ENCODE measurements at regions not wholly inside any gene's neighbourhood (a gene's known extent, or its start where the extent isn't known, plus 50 kb on each side); places are given as distances from the start of the nearest gene placed in this dataset.

DNA sequence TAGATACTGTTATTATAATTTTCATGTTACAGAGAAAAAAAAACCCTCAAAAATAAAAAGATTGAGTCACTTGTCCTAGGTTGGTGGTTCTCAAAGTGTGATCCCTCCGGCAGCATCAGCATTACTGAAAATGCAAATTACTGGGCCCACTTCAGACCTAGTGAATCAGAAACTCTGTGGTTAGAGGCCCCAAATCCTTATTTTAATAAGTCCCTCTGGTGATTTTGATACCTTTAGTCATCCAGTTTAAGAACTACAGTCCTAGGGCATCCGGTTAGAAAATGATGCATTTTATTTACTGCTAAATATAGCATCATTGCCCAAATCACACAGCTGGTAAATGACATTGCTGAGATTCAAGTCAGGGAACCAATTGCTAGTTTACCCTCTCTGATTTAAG lies 203.7 kb upstream of the RUNX1 start:
- intact Hi-C loops (cut with micrococcal nuclease) = no loop called here
- H3K36me3 ChIP-seq (replicated peaks in 1 of 2; ENCODE audit: control insufficient read depth in 1 of 2, insufficient read depth in 2 of 2, low read length in 2 of 2) = no peaks in the 10 kb centered on the region
- H3K9me3 ChIP-seq (replicated peaks in 1 of 2; ENCODE audit: control insufficient read depth in 1 of 2, insufficient read depth in 1 of 2, low read length in 2 of 2) = peaks cover 6 to 8% of the 10 kb centered on the region in 2 donors
- H3K4me1 Mint-ChIP-seq = no peaks in the 10 kb centered on the region
- H3K4me3 ChIP-seq (replicated peaks in 1 of 3; ENCODE audit: low read depth in 2 of 3, low read length in 3 of 3) = no peak overlapping the region
- H3K9ac ChIP-seq (ENCODE audit: insufficient read depth, low read length, poor library complexity, severe bottlenecking) = no peak overlapping the region
- H3K27me3 Mint-ChIP-seq (ENCODE audit: low read depth in 3 of 3) = peaks cover 2 to 6% (median 3%) of the 10 kb centered on the region in 3 donors
- no peaks in the 10 kb centered on the region for H3K27me3 ChIP-seq (ENCODE audit: control insufficient read depth in 2 of 2, insufficient read depth in 2 of 2, low read length in 2 of 2)
- TF ChIP-seq, protein P1, sequence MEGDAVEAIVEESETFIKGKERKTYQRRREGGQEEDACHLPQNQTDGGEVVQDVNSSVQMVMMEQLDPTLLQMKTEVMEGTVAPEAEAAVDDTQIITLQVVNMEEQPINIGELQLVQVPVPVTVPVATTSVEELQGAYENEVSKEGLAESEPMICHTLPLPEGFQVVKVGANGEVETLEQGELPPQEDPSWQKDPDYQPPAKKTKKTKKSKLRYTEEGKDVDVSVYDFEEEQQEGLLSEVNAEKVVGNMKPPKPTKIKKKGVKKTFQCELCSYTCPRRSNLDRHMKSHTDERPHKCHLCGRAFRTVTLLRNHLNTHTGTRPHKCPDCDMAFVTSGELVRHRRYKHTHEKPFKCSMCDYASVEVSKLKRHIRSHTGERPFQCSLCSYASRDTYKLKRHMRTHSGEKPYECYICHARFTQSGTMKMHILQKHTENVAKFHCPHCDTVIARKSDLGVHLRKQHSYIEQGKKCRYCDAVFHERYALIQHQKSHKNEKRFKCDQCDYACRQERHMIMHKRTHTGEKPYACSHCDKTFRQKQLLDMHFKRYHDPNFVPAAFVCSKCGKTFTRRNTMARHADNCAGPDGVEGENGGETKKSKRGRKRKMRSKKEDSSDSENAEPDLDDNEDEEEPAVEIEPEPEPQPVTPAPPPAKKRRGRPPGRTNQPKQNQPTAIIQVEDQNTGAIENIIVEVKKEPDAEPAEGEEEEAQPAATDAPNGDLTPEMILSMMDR (IDR thresholded peaks at IDR 0.05) = no peak
- no peak for DNase-seq
- no peaks in the 10 kb centered on the region for H3K36me3 Mint-ChIP-seq
- no peaks in the 10 kb centered on the region for H3K79me2 ChIP-seq (ENCODE audit: insufficient read depth, low read length)
- H3K4me2 ChIP-seq (replicated peaks; ENCODE audit: extremely low read depth, low read length, poor library complexity, severe bottlenecking) = no peak overlapping the region
- no peak overlapping the region for H3K27ac ChIP-seq (ENCODE audit: low read depth in 1 of 2, low read length in 2 of 2)
- H3K9me3 Mint-ChIP-seq = peaks cover 7 to 13% (median 8%) of the 10 kb centered on the region in 7 donors
- H2AFZ ChIP-seq (ENCODE audit: insufficient read depth, low read depth, low read length, poor library complexity, severe bottlenecking) = no peak overlapping the region
- no CpG with 5 or more reads among the region's 2 CpGs for WGBS (ENCODE audit: insufficient coverage)
- H3K27ac Mint-ChIP-seq = no peak overlapping the region
- H3K4me3 Mint-ChIP-seq = no peak overlapping the region
- H4K20me1 ChIP-seq (ENCODE audit: insufficient read depth, low read length) = no peaks in the 10 kb centered on the region
- no peaks in the 10 kb centered on the region for H3K4me1 ChIP-seq (ENCODE audit: control insufficient read depth in 1 of 2, insufficient read depth in 2 of 2, low read length in 2 of 2)

DNA sequence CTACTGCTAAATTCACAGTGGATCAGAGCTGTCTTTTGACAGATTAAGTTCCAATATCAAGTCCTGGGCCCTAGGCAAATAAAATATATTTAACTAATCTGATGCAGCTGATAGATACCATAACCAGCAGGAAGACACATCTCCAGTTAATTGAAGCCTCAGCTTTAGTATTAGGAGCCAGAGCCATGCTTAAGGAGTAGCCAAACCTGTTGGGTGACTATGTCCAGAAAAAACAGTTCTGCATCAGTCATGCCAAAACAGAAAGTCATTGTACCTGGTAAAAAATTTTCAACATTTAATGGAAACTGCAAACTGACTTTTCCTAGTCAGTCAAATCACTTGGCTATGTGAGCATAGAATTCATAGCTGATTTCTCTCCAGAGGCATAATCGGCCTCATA lies 200.5 kb upstream of the RUNX1 start:
- WGBS (ENCODE audit: insufficient coverage) = no CpG with 5 or more reads among the region's 1 CpG
- TF ChIP-seq, protein P1 (IDR thresholded peaks at IDR 0.05) = no peak
- no peak overlapping the region for H3K27ac Mint-ChIP-seq

More for the DNA sequence above, 200.5 kb upstream of the RUNX1 start:
- intact Hi-C loops (cut with micrococcal nuclease) = no loop called here
- peaks cover 7 to 13% (median 8%) of the 10 kb centered on the region in 7 donors for H3K9me3 Mint-ChIP-seq
- no peak overlapping the region for H3K4me3 Mint-ChIP-seq
- H3K27me3 Mint-ChIP-seq (ENCODE audit: low read depth in 3 of 3) = no peaks in the 10 kb centered on the region
- no peaks in the 10 kb centered on the region for H3K27me3 ChIP-seq (ENCODE audit: control insufficient read depth in 2 of 2, insufficient read depth in 2 of 2, low read length in 2 of 2)
- H4K20me1 ChIP-seq (ENCODE audit: insufficient read depth, low read length) = no peaks in the 10 kb centered on the region
- no peaks in the 10 kb centered on the region for H3K36me3 Mint-ChIP-seq
- H3K4me3 ChIP-seq (replicated peaks in 1 of 3; ENCODE audit: low read depth in 2 of 3, low read length in 3 of 3) = no peak overlapping the region
- no peak overlapping the region for H3K4me2 ChIP-seq (replicated peaks; ENCODE audit: extremely low read depth, low read length, poor library complexity, severe bottlenecking)
- H3K4me1 ChIP-seq (ENCODE audit: control insufficient read depth in 1 of 2, insufficient read depth in 2 of 2, low read length in 2 of 2) = no peaks in the 10 kb centered on the region
- H3K4me1 Mint-ChIP-seq = no peaks in the 10 kb centered on the region
- no peaks in the 10 kb centered on the region for H3K79me2 ChIP-seq (ENCODE audit: insufficient read depth, low read length)
- H3K9me3 ChIP-seq (replicated peaks in 1 of 2; ENCODE audit: control insufficient read depth in 1 of 2, insufficient read depth in 1 of 2, low read length in 2 of 2) = peaks cover 6 to 8% of the 10 kb centered on the region in 2 donors
- no peaks in the 10 kb centered on the region for H3K36me3 ChIP-seq (replicated peaks in 1 of 2; ENCODE audit: control insufficient read depth in 1 of 2, insufficient read depth in 2 of 2, low read length in 2 of 2)
- H2AFZ ChIP-seq (ENCODE audit: insufficient read depth, low read depth, low read length, poor library complexity, severe bottlenecking) = no peak overlapping the region
- no peak for DNase-seq
- no peak overlapping the region for H3K9ac ChIP-seq (ENCODE audit: insufficient read depth, low read length, poor library complexity, severe bottlenecking)
- H3K27ac ChIP-seq (ENCODE audit: low read depth in 1 of 2, low read length in 2 of 2) = no peak overlapping the region

All from CD14-positive monocyte (primary cell).